Esophagus muscularis mucosa (tissue), 4 donors: ENCODE measurements at regions not wholly inside any gene's neighbourhood (a gene's known extent, or its start where the extent isn't known, plus 50 kb on each side); places are given as distances from the start of the nearest gene placed in this dataset.

Experiments
- DNase-seq: peaks from one replicate; pipeline ENCODE4 v3.0.0-alpha.2; 2017; ENCODE audit errors: extremely low spot score
- H3K27ac ChIP-seq, 4 donors: fragments of 200-600 bp; sonication (generic); replicated peaks in 1 of 4; 1 replicate in 3 of 4; 2 replicates in 1 of 4; pipeline ENCODE4 v1.5.1; 2016 to 2019; ENCODE audit warnings: mild to moderate bottlenecking in 1 of 4
- H3K27me3 ChIP-seq, 4 donors: fragments of 200-600 bp; sonication (generic); one replicate each; pipeline versions ENCODE4 v1.5.1 to v1.6.0; 2016 to 2019
- H3K36me3 ChIP-seq, 4 donors: fragments of 200-600 bp; sonication (generic); one replicate each; pipeline ENCODE4 v1.5.1; 2016 to 2019
- H3K4me1 ChIP-seq, 4 donors: fragments of 200-600 bp; sonication (generic); one replicate each; pipeline ENCODE4 v1.5.1; 2016 to 2019
- H3K4me3 ChIP-seq, 4 donors: fragments of 200-600 bp; sonication (generic); 1 replicate in 2 of 4; 2 replicates in 2 of 4; pipeline ENCODE4 v1.5.1; 2016 to 2019; ENCODE audit warnings: mild to moderate bottlenecking in 4 of 4, moderate library complexity in 1 of 4
- H3K9me3 ChIP-seq, 4 donors: fragments of 200-600 bp; sonication (generic); 1 replicate in 3 of 4; 2 replicates in 1 of 4; pipeline ENCODE4 v1.5.1; 2016 to 2019
- CTCF ChIP-seq, 3 experiments: fragments of 200-600 bp in 2 of 3; fragments of 450-650 bp in 1 of 3; sonication (generic) in 2 of 3; IDR thresholded peaks; one replicate each; pipeline ENCODE4 v1.5.1; 2017 to 2019; ENCODE audit warnings: antibody characterized with exemption in 3 of 3, mild to moderate bottlenecking in 2 of 3, moderate library complexity in 1 of 3
- EP300 ChIP-seq: sonication (generic); formaldehyde crosslinking; IDR thresholded peaks from one replicate; pipeline ENCODE4 v1.6.1; 2017; ENCODE audit warnings: antibody characterized with exemption
- POLR2A ChIP-seq: fragments of 450-650 bp; IDR thresholded peaks from one replicate; pipeline ENCODE4 v1.6.1; 2017; ENCODE audit warnings: antibody characterized with exemption, moderate library complexity, mild to moderate bottlenecking, low read depth
- POLR2AphosphoS5 ChIP-seq, 2 donors: sonication (generic); formaldehyde crosslinking; IDR thresholded peaks; one replicate each; pipeline ENCODE4 v1.6.1; 2017; ENCODE audit warnings: antibody characterized with exemption in 2 of 2
- WGBS: methylation state at CpG from one replicate; pipeline ENCODE4 v1.1.5; 2018; 5-methylcytosine and 5-hydroxymethylcytosine counted together
- intact Hi-C: fragments of 100-400 bp; cut with DNase I; formaldehyde crosslinking; loops from one replicate; pipeline ENCODE4 v1.15.1; 2023

- TF ChIP-seq EP300 (no peak), CTCF (IDR thresholded peaks at IDR 0.05) (no peak), POLR2AphosphoS5 (IDR thresholded peaks at IDR 0.05) (no peak), POLR2A (no peak)
- intact Hi-C loops, result no loop called here
- H3K4me1 ChIP-seq, result no peaks in the 10 kb centered on the region
- no peak overlapping the region for H3K27ac ChIP-seq
- no peaks in the 10 kb centered on the region for H3K36me3 ChIP-seq
- H3K27me3 ChIP-seq, result no peaks in the 10 kb centered on the region
- no peak overlapping the region for H3K4me3 ChIP-seq
- DNase-seq, result no peak
- H3K9me3 ChIP-seq, result no peaks in the 10 kb centered on the region
- 71% methylated on average over 3 of the region's 3 CpGs for WGBS
Measured at GRCh38 chr6:15783484-15783883, 120.7 kb upstream of the DTNBP1 start.

- Histone ChIP-seq H3K27ac (no peak overlapping the region), H3K36me3 (no peaks in the 10 kb centered on the region), H3K4me3 (no peak overlapping the region), H3K4me1 (no peaks in the 10 kb centered on the region), H3K27me3 (no peaks in the 10 kb centered on the region), H3K9me3 (no peaks in the 10 kb centered on the region)
- TF ChIP-seq POLR2A, result no peak
- TF ChIP-seq EP300, result no peak
- TF ChIP-seq CTCF (IDR thresholded peaks at IDR 0.05), result no peak
- TF ChIP-seq POLR2AphosphoS5 (IDR thresholded peaks at IDR 0.05), result no peak
- DNase-seq, result no peak
- intact Hi-C loops, result no loop called here
- WGBS, result 91% methylated on average over 2 of the region's 2 CpGs
Measured at GRCh38 chr6:15781890-15782289, 119.1 kb upstream of the DTNBP1 start.

GRCh38 chr6:15781333-15781732, 118.5 kb upstream of the DTNBP1 start:
- H3K27me3 ChIP-seq, result no peaks in the 10 kb centered on the region
- no peak overlapping the region for H3K27ac ChIP-seq
- no peak overlapping the region for H3K4me3 ChIP-seq
- WGBS, result 83% methylated on average over 3 of the region's 3 CpGs
- intact Hi-C loops, result no loop called here
- H3K36me3 ChIP-seq, result no peaks in the 10 kb centered on the region
- TF ChIP-seq CTCF (IDR thresholded peaks at IDR 0.05) (no peak), POLR2AphosphoS5 (IDR thresholded peaks at IDR 0.05) (no peak), POLR2A (no peak), EP300 (no peak)
- no peaks in the 10 kb centered on the region for H3K4me1 ChIP-seq
- no peaks in the 10 kb centered on the region for H3K9me3 ChIP-seq
- DNase-seq, result no peak

GRCh38 chr6:15780437-15780836, 117.6 kb upstream of the DTNBP1 start:
- H3K27ac ChIP-seq, result no peak overlapping the region
- no peaks in the 10 kb centered on the region for H3K9me3 ChIP-seq
- DNase-seq, result no peak
- H3K4me1 ChIP-seq, result no peaks in the 10 kb centered on the region
- H3K36me3 ChIP-seq, result no peaks in the 10 kb centered on the region
- intact Hi-C loops, result no loop called here
- no peak overlapping the region for H3K4me3 ChIP-seq
- no peaks in the 10 kb centered on the region for H3K27me3 ChIP-seq
- WGBS, result 47% methylated on average over 2 of the region's 2 CpGs
- no peak for TF ChIP-seq POLR2A
- no peak for TF ChIP-seq EP300
- TF ChIP-seq CTCF (IDR thresholded peaks at IDR 0.05), result no peak
- no peak for TF ChIP-seq POLR2AphosphoS5 (IDR thresholded peaks at IDR 0.05)

GRCh38 chr6:15779726-15780125, 116.9 kb upstream of the DTNBP1 start:
- Histone ChIP-seq H3K4me1 (no peaks in the 10 kb centered on the region), H3K27me3 (no peaks in the 10 kb centered on the region), H3K9me3 (no peaks in the 10 kb centered on the region), H3K36me3 (no peaks in the 10 kb centered on the region), H3K27ac (no peak overlapping the region), H3K4me3 (no peak overlapping the region)
- WGBS, result 56% methylated on average over 3 of the region's 3 CpGs
- intact Hi-C loops, result no loop called here
- TF ChIP-seq POLR2AphosphoS5 (IDR thresholded peaks at IDR 0.05), result no peak
- TF ChIP-seq EP300, result no peak
- no peak for TF ChIP-seq CTCF (IDR thresholded peaks at IDR 0.05)
- no peak for TF ChIP-seq POLR2A
- no peak for DNase-seq
